ENCODE measurements at regions not wholly inside any gene's neighbourhood (a gene's known extent, or its start where the extent isn't known, plus 50 kb on each side); places are given as distances from the start of the nearest gene placed in this dataset.
"Not testable (repeated sequence)": the region's sequence is repeated elsewhere in the genome, so short reads cannot be mapped to it uniquely, and the experiment has no call there.

DNA sequence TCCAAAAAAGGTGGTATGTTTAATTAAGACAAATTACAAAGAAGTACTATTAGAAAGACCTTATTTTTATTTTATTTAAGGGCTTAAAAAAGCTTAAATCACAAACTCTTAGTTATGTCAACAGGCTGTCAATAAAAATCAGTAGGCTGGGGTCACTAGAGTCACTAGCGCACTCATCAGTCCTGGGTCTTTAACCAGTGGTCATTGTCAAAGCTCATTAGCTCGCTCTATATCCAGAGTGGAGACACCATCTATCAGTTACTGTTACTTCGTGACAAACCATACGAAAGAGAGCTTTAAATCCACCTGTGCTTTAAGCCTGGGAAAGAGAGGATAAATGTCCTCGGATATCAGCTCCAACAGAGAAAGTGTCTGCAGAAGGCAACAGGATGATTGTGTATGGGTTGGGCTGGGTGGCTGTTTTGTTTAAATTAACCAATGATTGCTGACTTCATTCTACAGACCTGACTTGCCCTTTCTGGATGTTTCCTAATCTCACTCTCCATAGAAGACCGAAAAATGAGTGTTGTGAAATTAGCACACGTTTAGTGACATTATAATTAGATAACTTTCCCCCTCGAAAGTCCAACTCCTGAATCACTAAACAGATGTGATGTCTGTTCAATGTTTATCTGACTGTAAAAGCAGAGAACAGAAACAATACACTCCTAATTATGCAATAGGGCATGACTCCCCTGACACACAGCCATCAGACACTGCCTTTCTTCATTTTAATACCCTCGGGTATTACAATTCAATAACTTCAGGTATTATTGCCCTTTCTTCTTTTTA is 123.6 kb upstream of the TNPO1 start:
- no peak for DNase-seq

DNA sequence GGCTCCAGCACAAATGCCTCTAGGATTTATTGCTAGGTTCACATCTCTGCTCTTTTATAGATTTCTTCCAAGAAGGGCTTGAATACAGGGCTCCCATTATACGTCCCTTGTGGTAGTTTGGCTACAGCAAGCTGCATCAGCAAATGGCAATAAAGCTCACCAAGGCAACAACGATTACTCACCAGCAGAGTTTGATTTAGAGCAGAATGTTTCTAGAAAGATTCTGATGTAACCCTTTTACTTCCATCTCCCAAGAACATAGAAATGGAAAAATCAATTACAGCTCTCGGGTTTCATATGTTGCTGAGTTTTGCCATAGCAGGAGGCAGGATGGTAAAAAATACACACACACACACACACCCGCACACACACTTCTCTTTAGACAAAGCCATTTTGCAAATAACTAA is 124.2 kb upstream of the TNPO1 start:
- DNase-seq = peak; percentile 47

DNA sequence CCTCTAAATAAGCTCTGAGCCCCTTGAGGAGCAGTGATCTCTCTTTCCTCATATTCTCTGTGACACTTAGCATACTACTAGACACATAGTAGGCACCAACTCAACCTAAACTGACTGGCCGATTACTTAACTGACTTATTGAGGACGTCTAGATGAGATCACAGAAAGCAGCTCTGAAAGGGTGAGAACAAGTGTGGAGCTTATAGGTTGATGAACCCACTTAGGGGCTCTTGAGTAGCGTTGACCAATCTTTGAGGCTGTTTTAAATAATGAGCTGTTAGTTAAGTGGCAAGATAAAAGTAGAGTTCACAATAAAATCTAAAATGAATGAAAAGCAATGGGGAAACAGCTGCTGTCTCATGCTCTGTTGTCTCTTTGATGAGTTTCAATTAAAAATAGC is 124.7 kb upstream of the TNPO1 start:
- no peak for DNase-seq

DNA sequence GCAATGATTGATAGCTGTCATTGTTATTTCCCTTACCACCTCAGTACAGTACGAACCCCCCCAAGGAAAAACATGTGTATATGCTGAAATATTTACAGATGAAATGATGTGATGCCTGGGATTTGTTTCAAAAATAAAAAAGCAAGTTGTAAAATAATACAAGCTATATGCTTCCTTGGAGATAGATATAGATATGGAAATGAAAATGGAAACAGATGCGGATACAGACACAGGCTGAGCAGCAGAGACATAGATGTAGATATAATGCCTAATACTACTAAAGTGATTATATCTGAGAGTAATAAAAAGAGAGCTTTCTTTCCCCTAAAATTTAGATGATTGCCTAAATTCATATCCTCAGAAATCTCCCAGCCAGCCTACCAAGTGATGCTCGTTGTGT is 127.5 kb upstream of the TNPO1 start:
- DNase-seq = no peak

DNA sequence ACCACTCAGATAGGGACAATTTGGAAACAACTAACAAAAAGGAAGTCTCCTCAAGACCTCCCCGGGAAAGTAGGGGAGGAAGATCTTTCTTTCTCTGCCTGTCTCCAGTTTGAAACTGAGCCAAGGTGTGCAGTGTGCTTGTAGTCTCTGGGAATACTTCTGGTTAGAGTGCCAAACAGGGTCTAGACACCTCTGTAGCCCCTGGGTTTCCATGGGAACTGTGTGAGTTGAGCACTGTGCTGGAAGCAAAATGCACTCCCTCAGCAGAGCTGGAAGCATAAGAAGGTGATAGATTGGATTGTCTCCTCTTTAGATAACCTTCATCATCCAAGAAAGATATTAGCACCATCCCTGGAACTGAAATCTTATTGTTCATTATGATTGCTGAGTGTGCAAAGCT is 129.2 kb upstream of the TNPO1 start:
- no peak for DNase-seq

DNA sequence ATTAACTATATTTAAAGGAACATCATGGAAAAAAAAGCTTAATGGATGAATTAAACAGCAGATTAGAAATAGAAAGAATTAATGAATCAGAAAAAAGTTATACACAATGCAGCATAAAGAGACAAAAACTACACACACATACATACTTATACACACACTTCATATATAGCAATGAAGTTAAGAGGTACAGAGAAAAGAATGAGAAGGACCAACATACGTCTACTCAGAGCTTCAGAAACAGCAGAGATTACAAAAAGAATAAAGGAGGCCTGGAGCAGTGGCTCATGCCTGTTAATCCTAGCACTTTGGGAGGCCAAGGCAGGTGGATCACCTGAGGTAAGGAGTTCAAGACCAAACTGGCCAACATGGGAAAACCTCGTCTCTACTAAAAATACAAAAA is 133.9 kb upstream of the TNPO1 start:
- no peak for DNase-seq

DNA sequence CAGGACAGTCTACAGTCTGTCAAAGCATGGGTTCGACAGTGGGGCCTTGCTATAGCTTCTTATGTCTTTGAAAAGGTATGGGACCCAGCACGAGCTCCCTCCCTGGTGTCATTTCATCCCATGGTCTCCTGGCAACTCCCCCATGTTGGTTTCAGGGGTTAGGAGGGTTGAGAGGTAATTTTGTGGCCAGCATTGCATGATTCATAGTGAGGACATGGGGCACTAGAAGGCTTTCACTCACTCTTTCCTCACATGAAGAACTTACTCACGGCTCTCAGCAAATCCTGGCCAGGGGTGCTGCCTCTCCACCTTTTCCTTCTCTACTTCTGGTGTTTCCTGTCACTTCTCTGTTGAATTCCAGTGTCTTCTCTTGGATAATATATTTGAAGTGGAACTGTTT is 134.7 kb upstream of the TNPO1 start:
- no peak for DNase-seq

DNA sequence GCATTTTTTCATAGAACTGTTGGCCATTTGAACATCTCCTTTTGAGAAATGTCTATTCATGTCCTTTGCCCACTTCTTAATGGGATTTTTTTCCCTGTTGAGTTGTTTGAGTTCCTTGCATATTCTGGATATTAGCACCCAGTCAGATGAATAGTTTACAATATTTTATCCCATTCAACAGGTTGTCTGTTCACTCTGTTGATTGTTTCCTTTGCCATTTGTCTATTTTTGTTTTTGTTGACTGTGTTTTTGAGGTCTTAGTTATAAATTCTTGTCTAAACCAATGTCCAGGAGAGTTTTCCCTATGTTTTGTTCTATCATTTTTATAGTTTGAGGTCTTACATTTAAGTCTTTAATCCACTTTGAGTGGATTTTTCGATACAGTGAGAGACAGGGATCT is 139.0 kb upstream of the TNPO1 start:
- no peak for DNase-seq

DNA sequence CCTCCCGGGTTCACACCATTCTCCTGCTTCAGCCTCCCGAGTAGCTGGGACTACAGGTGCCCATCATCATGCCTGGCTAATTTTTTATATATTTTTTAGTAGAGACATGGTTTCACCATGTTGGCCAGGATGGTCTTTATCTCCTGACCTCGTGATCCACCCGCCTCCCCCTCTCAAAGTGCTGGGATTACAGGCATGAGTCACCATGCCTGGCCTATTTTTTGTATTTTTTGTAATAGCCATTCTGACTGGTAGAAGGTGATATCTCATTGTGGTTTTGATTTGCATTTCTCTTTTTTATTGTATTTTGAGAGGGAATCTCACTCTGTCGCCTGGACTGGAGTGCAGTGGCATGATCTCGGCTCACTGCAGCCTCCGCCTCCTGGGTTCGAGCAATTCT is 139.6 kb upstream of the TNPO1 start:
- not testable (repeated sequence) for DNase-seq

DNA sequence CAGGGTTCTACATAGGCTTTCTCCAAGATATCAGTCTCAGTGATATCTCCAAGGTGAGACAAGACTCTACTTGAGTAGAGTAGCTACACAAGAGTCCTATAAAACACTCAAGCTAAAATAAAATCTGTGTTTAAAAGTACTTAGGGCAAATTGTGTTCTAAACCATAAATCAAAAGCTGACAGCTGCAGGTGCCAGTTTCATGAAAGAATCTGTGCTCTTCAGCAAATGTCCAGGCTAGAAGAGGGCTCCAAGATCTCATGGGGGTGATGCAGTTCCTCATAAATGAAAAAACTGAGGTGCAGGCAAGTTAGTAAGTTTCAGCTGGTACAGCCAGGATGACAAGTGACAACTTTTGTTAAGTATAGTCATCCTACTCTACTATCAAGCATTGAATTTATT is 142.8 kb upstream of the TNPO1 start:
- DNase-seq = no peak

DNA sequence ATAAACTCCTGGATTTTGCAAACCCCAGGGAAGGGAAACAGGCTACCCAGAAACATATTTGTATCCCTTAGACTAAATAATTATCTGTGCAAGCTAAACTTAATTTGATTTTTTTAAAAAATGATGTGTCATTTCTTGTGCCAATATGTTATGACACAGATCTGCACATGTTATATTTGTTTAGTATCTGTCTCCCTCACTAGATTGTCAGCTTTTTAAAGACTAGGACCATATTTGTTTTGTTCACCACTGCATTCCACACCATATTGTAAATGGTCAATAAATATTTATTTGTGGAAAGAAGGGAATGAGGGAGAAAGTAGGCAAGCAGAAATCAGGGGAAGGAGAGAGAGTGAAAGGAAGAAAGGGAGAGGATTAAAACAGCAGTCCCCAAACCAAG is 143.3 kb upstream of the TNPO1 start:
- DNase-seq = no peak

DNA sequence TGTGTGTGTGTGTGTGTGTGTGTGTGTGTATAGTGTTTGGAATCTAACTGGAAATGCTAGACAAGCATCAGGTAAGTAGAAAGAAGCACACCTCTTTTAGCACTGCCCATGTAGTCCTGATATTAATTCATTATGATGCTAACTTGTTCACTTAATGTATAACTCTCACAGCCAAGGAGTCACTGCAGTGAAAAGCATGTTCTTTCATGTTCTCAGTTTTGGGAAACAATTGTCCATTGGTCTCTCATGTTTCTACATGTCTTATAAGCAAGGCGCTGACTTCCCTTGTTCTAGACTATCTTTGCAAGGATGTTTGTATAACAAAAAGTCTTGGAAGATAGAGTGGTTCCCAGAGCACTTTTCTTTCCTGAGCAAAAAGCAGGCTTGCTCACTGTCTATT is 148.8 kb upstream of the TNPO1 start:
- no peak for DNase-seq

DNA sequence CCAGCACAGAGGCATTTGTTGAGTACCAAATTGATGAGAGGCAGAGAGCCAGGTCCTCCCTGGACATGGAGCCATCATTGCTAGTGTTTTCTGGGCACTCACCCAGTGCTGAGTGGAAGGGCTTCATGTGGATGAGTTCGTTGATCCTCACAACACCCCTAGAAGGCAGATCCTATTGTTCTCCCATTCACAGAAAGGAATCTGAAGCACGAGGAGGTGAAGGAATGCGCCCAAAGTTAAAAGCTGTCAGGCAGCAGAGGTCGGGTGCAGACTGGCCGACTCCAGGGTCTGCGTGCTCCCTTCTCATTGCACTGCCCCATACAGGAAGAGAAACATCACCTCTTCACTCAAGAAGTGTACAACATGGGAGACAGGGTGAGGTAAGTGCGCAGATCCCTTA is 153.5 kb upstream of the TNPO1 start:
- no peak for DNase-seq

DNA sequence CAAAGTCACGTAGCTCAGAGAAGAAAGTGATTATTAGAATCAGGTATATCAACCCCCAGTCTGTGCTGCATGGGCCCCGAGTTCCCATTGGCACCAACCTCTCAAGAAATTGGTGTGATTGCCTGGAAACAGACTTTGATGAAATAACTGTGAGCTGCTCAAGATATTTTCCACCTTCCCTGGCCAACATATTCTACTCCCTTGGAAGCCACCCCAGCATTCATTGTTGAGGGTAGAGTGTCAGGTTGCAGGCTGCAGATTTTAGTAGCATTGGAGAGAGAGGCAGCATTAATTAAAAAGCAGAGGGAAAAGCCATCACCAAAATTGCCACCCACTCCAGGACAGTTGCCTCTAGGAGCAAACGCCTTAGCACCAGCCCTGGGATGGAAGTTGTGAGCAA is 154.2 kb upstream of the TNPO1 start:
- DNase-seq = no peak

DNA sequence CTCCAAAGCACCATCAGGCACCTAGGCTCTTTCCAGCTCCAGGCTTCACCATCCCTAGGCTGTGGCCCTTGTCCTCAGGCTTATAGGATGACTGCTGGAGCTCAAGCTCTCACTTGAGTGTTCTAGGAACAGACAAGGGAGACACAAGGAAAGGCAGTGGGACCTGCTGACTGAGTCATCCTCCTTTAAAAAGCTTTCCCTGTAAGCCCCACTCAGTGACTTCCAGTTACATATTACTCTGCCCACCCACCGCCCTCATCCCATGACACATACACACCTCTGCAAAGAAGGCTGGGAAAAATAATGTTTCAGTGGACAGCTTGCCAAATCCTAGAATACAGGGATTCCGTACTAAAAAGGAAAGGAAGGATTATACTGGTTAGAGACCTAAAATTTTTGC is 154.2 kb upstream of the ZNF366 start:
- DNase-seq = peak; percentile 66

DNA sequence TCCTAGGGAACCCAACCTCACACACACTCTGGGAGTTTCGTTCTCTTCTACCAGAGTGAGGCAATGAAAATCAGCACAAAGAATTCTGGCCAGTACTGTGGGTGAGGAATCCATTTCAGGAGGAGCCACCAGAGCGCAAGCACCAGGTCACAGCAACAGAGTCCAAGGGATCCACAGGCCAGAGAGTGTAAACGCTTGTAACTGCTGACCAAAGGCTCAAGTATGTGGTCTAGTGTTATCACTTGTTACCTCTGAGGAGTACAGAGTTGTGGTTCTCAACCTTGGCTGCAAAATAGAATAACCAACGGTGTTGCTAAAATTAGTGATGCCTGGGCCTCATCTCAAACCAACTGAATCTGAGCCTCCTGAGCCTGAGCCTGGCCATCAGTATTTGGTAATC is 152.5 kb upstream of the ZNF366 start:
- no peak for DNase-seq

DNA sequence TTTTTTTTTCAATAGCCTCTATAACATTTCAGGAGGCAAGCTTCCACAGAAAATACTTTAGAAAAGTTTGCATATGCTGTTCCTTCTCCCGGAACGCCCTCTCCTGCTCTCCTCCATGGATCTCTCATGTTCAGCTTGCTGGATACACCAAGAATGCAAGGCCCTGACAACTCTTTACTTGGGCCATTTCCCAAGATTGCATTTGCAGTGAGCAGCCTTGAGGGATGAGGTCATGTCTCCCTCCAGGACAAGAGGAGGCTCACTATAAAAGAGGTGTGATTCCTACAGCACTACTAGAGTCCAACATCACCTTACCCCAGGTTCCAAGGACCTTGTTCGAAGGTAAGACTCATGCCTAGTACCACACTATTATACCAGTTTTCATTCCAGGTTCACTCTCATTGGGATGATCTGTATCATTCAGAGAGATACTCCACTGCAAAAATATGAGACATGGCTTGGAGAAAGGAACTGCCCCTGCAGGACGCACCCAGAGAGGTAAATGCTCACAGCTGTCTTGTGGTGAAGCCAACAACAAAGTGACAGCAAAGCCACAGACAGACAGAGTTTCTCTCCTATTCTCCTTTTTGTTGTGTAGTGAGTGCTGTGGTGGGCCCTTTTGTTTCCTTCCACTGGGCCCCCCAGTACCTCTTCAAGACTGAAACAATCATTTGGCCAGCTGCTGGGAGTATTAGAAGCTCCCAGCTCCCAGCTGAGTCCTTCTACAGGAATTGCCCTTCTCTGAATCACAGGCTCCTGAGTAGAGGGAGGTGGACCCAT is 151.7 kb upstream of the ZNF366 start:
- peak; percentile 17 for DNase-seq

DNA sequence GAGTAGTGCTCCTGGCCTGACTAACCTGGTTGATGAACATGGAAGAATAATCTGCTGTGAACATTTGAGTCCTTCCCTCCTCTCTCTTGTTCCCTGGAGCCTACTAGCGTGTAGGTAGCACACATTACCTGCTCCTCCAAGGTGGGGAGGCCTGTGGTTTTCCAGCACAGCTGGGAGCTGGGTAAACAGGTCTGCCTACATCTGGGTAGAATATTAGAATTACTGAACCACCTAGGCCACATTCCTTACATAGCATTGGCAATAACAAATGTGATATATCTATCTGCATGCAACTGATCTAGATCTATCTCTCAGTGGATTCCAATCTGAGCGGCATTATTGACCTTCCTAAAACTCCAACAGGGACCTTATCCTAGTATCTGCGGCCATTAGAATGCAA is 151.0 kb upstream of the ZNF366 start:
- no peak for DNase-seq

DNA sequence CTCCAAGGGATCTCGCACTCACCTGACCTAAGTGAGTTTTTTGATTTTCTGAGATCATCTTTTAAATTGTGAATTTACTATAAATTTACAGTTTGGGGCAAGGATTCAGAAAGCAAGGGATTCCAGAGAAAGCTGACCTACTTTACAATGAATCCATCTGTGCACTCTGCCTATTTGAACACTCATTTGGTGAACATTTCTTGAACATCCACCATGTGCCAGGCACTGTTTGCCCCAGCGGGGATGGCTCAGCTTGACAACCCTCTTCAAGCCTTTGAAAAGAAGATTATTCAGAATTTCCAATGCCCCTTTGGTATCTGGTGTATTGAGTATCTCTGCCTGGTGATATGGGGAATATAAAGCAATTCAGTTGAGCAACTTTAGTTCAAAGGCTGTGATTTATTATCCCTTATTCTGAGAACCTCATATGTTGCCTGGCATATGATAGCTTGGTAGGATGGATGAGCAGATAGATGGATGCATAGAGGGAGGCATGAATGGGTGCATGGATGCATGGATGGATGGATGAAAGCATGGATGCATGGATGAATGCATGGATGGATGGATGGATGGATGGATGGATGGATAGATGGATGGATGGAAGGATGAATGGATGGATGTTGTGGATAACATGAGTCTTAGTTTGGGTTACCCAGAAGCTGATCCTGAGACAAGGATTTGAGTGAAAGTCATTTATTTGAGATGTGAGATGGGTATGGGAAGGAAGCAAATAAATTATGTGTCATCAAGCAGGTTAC is 149.7 kb upstream of the ZNF366 start:
- no peak for DNase-seq

DNA sequence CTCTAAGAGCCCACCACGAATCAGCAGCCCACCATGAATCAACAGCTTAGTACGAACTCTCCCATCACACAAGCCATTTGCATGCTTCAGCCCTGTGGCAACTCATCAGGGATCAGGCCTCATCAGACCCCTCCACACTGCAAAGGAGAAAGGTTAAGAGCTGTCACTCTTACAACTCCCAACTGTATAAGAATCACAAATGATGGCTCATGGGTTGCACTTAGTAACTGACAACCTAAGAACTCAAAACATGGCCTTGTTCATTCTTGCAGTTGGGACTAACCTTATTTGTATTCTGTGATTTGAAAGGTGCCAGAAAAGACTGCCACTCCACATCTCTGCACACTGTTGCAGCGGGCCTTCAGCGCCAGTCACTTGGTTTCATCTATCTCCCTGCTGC is 149.1 kb upstream of the ZNF366 start:
- DNase-seq = no peak

DNA sequence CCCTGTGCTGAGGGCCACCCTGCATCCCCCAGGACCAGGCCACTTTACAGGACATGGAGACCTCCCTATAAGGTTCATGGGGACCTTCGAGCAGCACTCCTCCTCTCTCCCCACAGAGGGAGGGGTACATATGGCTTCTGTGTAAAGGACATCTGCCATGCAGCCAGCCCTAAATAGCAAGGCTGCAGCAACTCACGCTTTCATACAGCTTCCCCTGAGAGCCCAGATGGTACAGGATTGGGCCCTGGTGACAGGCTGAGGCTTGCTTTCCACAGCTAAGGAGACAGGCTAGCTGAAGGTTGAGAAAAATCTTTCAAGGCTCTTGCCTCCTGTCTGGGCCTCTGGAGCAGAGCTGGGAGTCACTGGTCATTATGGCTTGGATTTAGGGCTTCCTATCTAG is 147.0 kb upstream of the ZNF366 start:
- no peak for DNase-seq

DNA sequence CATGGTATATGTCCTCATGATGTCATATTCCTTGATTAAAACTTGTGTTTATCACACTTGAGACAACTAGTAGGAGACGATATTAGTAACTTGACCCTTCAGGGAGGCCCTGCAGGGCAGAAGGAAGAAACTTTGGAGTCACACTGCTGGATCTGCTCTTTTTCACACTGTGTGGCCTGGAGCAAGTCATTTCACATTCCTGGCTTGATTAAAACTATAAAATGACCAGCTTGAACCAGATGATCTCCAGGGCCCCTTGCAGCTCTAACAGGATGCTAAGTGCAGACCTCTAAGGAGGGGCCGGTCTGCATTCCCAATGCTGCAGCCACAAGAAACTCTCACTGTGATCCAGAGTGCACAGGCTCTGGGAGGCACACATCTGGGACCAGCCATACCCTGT is 146.4 kb upstream of the ZNF366 start:
- no peak for DNase-seq

DNA sequence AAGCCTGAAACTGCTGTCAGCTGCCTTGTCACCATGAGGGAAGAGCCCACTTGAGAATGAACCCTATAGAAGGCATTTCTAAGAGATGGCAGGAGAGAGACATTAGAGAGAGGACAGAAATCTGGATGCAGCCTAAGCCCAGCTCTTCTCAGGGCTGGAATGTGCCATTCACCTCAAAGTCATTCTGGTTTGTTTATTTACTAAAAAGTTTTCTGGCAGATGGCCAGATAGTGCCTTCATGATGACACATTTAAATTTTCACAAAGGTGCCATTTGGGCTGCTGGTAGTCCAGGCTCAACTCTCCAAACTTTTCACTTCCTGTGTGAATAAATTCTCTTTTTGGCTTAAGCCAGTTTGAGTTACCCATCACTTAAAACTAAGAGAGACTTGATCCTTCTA is 144.6 kb upstream of the ZNF366 start:
- peak; percentile 26 for DNase-seq

DNA sequence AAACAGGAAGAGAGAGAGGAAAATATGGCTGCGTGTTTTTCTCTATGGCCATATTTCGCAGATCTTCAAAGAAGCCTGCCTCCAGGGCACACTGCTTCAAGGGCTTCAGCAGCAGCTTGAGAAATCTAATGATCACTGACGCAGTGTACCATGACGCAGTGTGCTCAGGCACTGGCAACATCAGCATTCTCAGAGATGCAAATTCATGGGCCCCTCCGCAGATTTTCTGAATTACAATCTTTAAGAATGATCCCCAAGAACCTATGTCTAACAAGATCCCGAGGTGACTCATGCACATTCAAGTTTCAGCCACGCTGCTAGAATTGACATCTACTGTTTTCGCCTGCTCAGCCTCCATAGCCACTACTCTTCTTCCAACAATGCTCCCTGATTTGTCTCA is 143.9 kb upstream of the ZNF366 start:
- no peak for DNase-seq

All from fibroblast of skin of right biceps (primary cell).